H9 (cell line): ENCODE measurements at regions not wholly inside any gene's neighbourhood (a gene's known extent, or its start where the extent isn't known, plus 50 kb on each side); places are given as distances from the start of the nearest gene placed in this dataset.

Experiments used
- DNase-seq: peaks from one replicate; pipeline ENCODE4 v3.0.0-alpha.2; 2017
- H2AFZ ChIP-seq: one replicate; pipeline ENCODE4 v1.6.1; 2013; ENCODE audit warnings: mild to moderate bottlenecking, low read length, control low read depth, moderate library complexity
- H2AK5ac ChIP-seq: 2 replicates; pipeline ENCODE4 v1.6.1; 2013; ENCODE audit warnings: low read length, control low read depth, mixed read lengths; ENCODE audit not compliant: insufficient read length
- H2BK120ac ChIP-seq: one replicate; pipeline ENCODE4 v1.6.1; 2013; ENCODE audit warnings: low read depth, mild to moderate bottlenecking, low read length, control low read depth, inconsistent platforms; ENCODE audit not compliant: poor library complexity, severe bottlenecking
- H2BK12ac ChIP-seq: 2 replicates; pipeline ENCODE4 v1.6.1; 2013; ENCODE audit warnings: low read length, control low read depth, mixed read lengths, low read depth; ENCODE audit not compliant: insufficient read length
- H2BK15ac ChIP-seq: 2 replicates; pipeline ENCODE4 v1.6.1; 2013; ENCODE audit warnings: low read depth, low read length, control low read depth
- H2BK20ac ChIP-seq: one replicate; pipeline ENCODE4 v1.6.1; 2013; ENCODE audit warnings: low read depth, mild to moderate bottlenecking, low read length, control low read depth, inconsistent platforms; ENCODE audit not compliant: poor library complexity, severe bottlenecking
- H2BK5ac ChIP-seq: 2 replicates; pipeline ENCODE4 v1.6.1; 2013; ENCODE audit warnings: low read length, control low read depth, mixed read lengths; ENCODE audit not compliant: insufficient read length
- H3K14ac ChIP-seq: 2 replicates; pipeline ENCODE4 v1.6.1; 2013; ENCODE audit warnings: low read length, control low read depth; ENCODE audit not compliant: insufficient read depth
- H3K18ac ChIP-seq: 2 replicates; pipeline ENCODE4 v1.6.1; 2013; ENCODE audit warnings: low read depth, mild to moderate bottlenecking, mixed read lengths, low read length, control low read depth; ENCODE audit not compliant: insufficient read length
- H3K23ac ChIP-seq: 2 replicates; pipeline ENCODE4 v1.6.1; 2013; ENCODE audit warnings: low read length, control low read depth, mixed read lengths, low read depth; ENCODE audit not compliant: insufficient read length
- H3K23me2 ChIP-seq: 2 replicates; pipeline ENCODE4 v1.6.1; 2013; ENCODE audit warnings: low read depth, mild to moderate bottlenecking, mixed read lengths, low read length, control low read depth; ENCODE audit not compliant: insufficient read length, poor library complexity, severe bottlenecking
- H3K27ac ChIP-seq: 2 replicates; pipeline ENCODE4 v1.5.1; 2013; ENCODE audit warnings: low read length, control low read depth, mixed read lengths, low read depth; ENCODE audit not compliant: insufficient read length
- H3K27me3 ChIP-seq: 2 replicates; pipeline ENCODE4 v1.6.1; 2013; ENCODE audit warnings: low read length, control low read depth, inconsistent platforms; ENCODE audit not compliant: insufficient read depth
- H3K4ac ChIP-seq: 2 replicates; pipeline ENCODE4 v1.6.1; 2013; ENCODE audit warnings: low read depth, mild to moderate bottlenecking, control low read depth, inconsistent platforms, low read length, moderate library complexity
- H3K4me1 ChIP-seq: 2 replicates; pipeline ENCODE4 v1.6.1; 2013; ENCODE audit warnings: low read length, control low read depth, inconsistent platforms; ENCODE audit not compliant: insufficient read depth
- H3K4me2 ChIP-seq: 2 replicates; pipeline ENCODE4 v1.6.1; 2013; ENCODE audit warnings: low read length, control low read depth, mixed read lengths; ENCODE audit not compliant: insufficient read length, insufficient read depth
- H3K56ac ChIP-seq: 2 replicates; pipeline ENCODE4 v1.6.1; 2013; ENCODE audit warnings: low read depth, mild to moderate bottlenecking, mixed read lengths, low read length, control low read depth; ENCODE audit not compliant: insufficient read length
- H3K79me1 ChIP-seq: 2 replicates; pipeline ENCODE4 v1.6.1; 2013; ENCODE audit warnings: low read depth, mild to moderate bottlenecking, moderate library complexity, low read length, control low read depth, inconsistent platforms; ENCODE audit not compliant: insufficient read depth, poor library complexity, severe bottlenecking
- H3K79me2 ChIP-seq: 2 replicates; pipeline ENCODE4 v1.6.1; 2013; ENCODE audit warnings: low read length, control low read depth, inconsistent platforms; ENCODE audit not compliant: insufficient read depth
- H3K9ac ChIP-seq: 2 replicates; pipeline ENCODE4 v1.6.1; 2013; ENCODE audit warnings: low read length, control low read depth, mixed read lengths; ENCODE audit not compliant: insufficient read length; ENCODE audit errors: extremely low read depth
- H3K9me3 ChIP-seq: one replicate; pipeline ENCODE4 v1.6.1; 2013; ENCODE audit warnings: low read depth, low read length, inconsistent platforms; ENCODE audit not compliant: control insufficient read depth
- H3T11ph ChIP-seq: one replicate; pipeline ENCODE4 v1.6.1; 2013; ENCODE audit warnings: mild to moderate bottlenecking, low read length, control low read depth, inconsistent platforms
- H4K20me1 ChIP-seq: one replicate; pipeline ENCODE4 v1.6.1; 2013; ENCODE audit not compliant: control insufficient read depth, insufficient read length, insufficient read depth
- H4K5ac ChIP-seq: 2 replicates; pipeline ENCODE4 v1.6.1; 2013; ENCODE audit warnings: low read depth, mild to moderate bottlenecking, mixed read lengths, low read length, control low read depth; ENCODE audit not compliant: insufficient read length
- H4K8ac ChIP-seq: replicated peaks from 2 replicates; pipeline ENCODE4 v1.6.1; 2013; ENCODE audit warnings: low read length, control low read depth, mixed read lengths, low read depth; ENCODE audit not compliant: insufficient read length
- H4K91ac ChIP-seq: 2 replicates; pipeline ENCODE4 v1.6.1; 2013; ENCODE audit warnings: low read depth, mild to moderate bottlenecking, moderate library complexity, mixed read lengths, low read length, control low read depth; ENCODE audit not compliant: insufficient read length
- H3K27ac Mint-ChIP-seq, 3 experiments: 2 replicates in 2 of 3; 3 replicates in 1 of 3; pipeline ENCODE4 v1.8.0; 2020 to 2021; ENCODE audit warnings: mixed read lengths in 3 of 3, mild to moderate bottlenecking in 1 of 3, moderate library complexity in 1 of 3
- H3K27me3 Mint-ChIP-seq: 2 replicates; pipeline ENCODE4 v1.8.0; 2021; ENCODE audit warnings: low read depth, mild to moderate bottlenecking, moderate library complexity, mixed read lengths
- H3K36me3 Mint-ChIP-seq, 3 experiments: 2 replicates in 2 of 3; 3 replicates in 1 of 3; pipeline ENCODE4 v1.8.0; 2020 to 2021; ENCODE audit warnings: low read depth in 3 of 3, mixed read lengths in 3 of 3; ENCODE audit not compliant: insufficient read depth in 1 of 3
- H3K4me1 Mint-ChIP-seq, 2 experiments: 2 replicates each; pipeline ENCODE4 v1.8.0; 2020; ENCODE audit warnings: mixed read lengths in 2 of 2
- H3K4me3 Mint-ChIP-seq, 2 experiments: 2 replicates in 1 of 2; 3 replicates in 1 of 2; pipeline ENCODE4 v1.8.0; 2020 to 2021; ENCODE audit warnings: mild to moderate bottlenecking in 2 of 2, mixed read lengths in 2 of 2, moderate library complexity in 1 of 2
- H3K9me3 Mint-ChIP-seq, 2 experiments: 2 replicates in 1 of 2; 3 replicates in 1 of 2; pipeline ENCODE4 v1.8.0; 2020; ENCODE audit warnings: mild to moderate bottlenecking in 2 of 2, mixed read lengths in 2 of 2, moderate library complexity in 1 of 2
- WGBS: extraction: QIAGEN DNeasy Blood & Tissue Kit; methylation state at CpG from one replicate; pipeline ENCODE4 v1.1.7; 2013; ENCODE audit warnings: missing lambda C conversion rate, low lambda C conversion rate, mixed read lengths; ENCODE audit not compliant: insufficient read length; ENCODE audit errors: extremely low coverage; 5-methylcytosine and 5-hydroxymethylcytosine counted together
- TF ChIP-seq, protein P1 (sequence below): fragments of 200-600 bp; sonication (generic); conservative IDR thresholded peaks from 3 replicates; pipeline ENCODE4 v1.8.0; 2021; ENCODE audit warnings: antibody characterized with exemption, mild to moderate bottlenecking

DNA sequence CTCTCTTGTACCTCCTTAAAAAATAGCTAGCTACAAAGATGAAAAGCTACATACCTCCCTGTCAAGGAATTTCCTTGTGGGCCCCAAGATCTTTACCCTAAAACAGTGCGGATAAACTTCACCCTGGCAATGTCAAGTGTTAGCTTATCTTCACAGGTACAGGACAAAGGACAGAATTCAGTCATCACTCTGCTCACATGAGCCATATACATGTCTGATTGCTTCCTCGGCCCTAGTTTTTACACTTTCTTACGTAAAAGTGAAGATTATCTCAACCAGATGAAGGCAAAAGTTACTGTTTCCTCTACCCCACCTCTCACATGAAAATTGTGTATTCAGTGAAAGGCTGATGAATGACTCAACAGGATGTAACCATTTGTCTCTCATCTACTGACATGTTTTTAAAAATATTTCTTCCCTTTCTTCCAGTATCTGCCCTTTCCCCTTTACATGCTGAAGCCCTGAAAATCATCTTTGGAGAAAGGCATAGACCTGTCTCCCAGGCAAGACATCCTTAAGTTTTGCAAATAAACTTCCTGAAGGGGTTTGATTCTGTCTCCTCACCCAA, 890.1 kb downstream of the GALC start:
- H3T11ph ChIP-seq, result no peak overlapping the region
- H2BK120ac ChIP-seq, result no peak overlapping the region
- no peak overlapping the region for H3K27ac ChIP-seq
- H3K9me3 ChIP-seq, result no peaks in the 10 kb centered on the region
- H3K4me1 ChIP-seq, result no peaks in the 10 kb centered on the region
- no peak overlapping the region for H2AFZ ChIP-seq
- H3K56ac ChIP-seq, result no peak overlapping the region
- no peaks in the 10 kb centered on the region for H3K79me1 ChIP-seq
- H3K4ac ChIP-seq, result no peak overlapping the region
- Mint-ChIP-seq H3K27me3 (peaks cover 4% of the 10 kb centered on the region; the same call in 1 of the 2 replicates), H3K4me1 (peaks cover 0 to 10% of the 10 kb centered on the region in 2 experiments; a peak in 2 of 4 replicates), H3K4me3 (no peak overlapping the region), H3K36me3 (no peaks in the 10 kb centered on the region), H3K27ac (peak overlapping the region in 1 of 3 experiments; percentile 39; a peak in 1 of 7 replicates), H3K9me3 (no peaks in the 10 kb centered on the region)
- H3K23me2 ChIP-seq, result no peaks in the 10 kb centered on the region
- H3K23ac ChIP-seq, result no peak overlapping the region
- H3K9ac ChIP-seq, result no peak overlapping the region
- no peak overlapping the region for H4K8ac ChIP-seq
- H2AK5ac ChIP-seq, result no peak overlapping the region
- no peak overlapping the region for H3K14ac ChIP-seq
- H4K91ac ChIP-seq, result no peak overlapping the region
- no peaks in the 10 kb centered on the region for H3K79me2 ChIP-seq
- no peak overlapping the region for H3K4me2 ChIP-seq
- no peak overlapping the region for H2BK12ac ChIP-seq
- WGBS, result no CpG with 5 or more reads among the region's 3 CpGs
- no peak overlapping the region for H3K18ac ChIP-seq
- TF ChIP-seq, protein P1, sequence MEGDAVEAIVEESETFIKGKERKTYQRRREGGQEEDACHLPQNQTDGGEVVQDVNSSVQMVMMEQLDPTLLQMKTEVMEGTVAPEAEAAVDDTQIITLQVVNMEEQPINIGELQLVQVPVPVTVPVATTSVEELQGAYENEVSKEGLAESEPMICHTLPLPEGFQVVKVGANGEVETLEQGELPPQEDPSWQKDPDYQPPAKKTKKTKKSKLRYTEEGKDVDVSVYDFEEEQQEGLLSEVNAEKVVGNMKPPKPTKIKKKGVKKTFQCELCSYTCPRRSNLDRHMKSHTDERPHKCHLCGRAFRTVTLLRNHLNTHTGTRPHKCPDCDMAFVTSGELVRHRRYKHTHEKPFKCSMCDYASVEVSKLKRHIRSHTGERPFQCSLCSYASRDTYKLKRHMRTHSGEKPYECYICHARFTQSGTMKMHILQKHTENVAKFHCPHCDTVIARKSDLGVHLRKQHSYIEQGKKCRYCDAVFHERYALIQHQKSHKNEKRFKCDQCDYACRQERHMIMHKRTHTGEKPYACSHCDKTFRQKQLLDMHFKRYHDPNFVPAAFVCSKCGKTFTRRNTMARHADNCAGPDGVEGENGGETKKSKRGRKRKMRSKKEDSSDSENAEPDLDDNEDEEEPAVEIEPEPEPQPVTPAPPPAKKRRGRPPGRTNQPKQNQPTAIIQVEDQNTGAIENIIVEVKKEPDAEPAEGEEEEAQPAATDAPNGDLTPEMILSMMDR, result no peak
- H2BK15ac ChIP-seq, result no peak overlapping the region
- H2BK20ac ChIP-seq, result no peak overlapping the region
- no peak overlapping the region for H2BK5ac ChIP-seq
- no peaks in the 10 kb centered on the region for H4K20me1 ChIP-seq
- no peak for DNase-seq
- H3K27me3 ChIP-seq, result no peaks in the 10 kb centered on the region
- no peak overlapping the region for H4K5ac ChIP-seq
